GM19238 (cell line): ENCODE measurements at regions not wholly inside any gene's neighbourhood (a gene's known extent, or its start where the extent isn't known, plus 50 kb on each side); places are given as distances from the start of the nearest gene placed in this dataset.

Experiments used
- DNase-seq: peaks from one replicate; pipeline ENCODE4 v3.0.0; 2011; ENCODE audit warnings: low spot score; ENCODE audit not compliant: insufficient read length

- DNase-seq: no peak
Measured at GRCh38 chr2:790634-791245, 113.5 kb upstream of the TMEM18 start.

DNA sequence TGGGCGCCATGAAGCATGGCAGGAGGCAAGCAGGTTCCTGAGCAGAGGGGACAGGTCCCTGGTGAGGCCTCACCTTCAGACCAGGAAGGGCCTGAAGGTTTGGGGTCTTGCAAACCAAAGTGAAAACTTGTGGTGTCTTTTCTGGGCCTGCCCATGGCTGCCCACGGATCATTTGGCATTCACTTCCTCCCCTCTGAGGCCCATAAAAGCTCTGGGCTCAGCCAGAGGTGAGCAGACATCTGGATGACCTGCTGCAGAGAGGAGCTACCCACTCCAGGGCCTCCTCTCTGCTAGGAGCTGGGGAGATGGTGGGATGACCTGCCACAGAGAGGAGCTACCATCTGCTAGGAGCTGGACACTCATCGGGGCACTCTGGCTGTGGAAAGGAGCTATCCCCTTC lies 112.9 kb upstream of the TMEM18 start:
- DNase-seq: no peak

GRCh38 chr2:789529-789928 lies 112.3 kb upstream of the TMEM18 start:
- no peak for DNase-seq

DNA sequence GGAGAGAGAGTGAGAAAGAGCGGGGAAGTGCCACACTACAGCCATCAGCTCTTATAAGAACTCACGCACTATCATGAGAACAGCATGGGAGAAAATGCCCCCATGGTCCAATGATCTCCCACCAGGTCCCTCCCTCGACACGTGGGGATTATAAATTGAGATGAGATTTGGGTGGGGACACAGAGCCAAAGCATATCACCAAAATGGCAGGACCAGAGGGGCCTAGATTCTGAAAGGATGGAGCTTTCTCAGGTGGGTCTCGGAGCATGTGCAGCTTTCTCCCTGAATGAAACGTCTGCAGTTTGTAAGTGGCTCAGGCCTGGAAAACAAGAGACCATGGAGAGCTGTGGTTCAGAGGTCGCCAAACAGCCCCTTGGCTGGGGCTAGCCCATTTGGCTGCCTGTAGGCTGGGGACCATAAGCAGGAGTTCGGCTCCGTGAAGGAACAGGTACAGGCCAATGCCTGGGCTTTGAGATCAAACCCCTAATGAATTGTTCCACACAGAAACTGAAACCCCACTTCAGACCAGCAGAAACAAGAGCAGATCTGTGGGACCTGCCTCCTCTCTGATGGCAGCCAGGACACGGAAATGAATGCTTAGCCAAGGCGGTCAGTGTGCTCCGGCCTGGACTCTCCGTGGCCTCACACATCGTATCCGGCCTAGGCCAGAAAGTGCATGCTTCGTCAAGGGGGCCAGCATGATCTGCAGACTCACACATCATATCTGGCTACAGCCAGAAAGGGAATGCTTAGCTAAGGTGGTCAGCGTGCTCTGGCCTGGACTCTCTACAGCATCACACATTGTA lies 111.2 kb upstream of the TMEM18 start:
- no peak for DNase-seq

- DNase-seq: no peak
Measured at GRCh38 chr2:784753-785152, 107.5 kb upstream of the TMEM18 start.

DNA sequence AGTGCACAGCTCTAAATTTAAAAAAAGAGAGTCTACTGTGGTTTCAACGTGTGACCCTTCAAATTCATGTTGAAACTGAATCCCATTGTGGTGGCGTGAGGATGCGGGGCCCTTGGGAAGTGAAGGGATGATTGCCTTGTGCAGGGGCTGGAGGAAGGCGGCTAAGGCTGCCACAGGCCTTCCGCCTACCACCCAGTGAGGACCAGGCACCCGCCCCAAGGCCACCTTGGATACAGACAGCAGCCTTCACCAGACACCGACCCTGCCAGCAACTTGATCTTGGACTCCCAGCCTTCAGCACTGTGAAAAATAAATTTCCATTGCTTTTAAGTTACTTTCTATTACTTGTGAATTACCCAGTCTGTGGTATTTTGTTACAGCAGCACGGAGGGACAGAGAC lies 103.4 kb upstream of the TMEM18 start:
- no peak for DNase-seq

- DNase-seq: no peak
Measured at GRCh38 chr2:780002-780401, 102.8 kb upstream of the TMEM18 start.

DNA sequence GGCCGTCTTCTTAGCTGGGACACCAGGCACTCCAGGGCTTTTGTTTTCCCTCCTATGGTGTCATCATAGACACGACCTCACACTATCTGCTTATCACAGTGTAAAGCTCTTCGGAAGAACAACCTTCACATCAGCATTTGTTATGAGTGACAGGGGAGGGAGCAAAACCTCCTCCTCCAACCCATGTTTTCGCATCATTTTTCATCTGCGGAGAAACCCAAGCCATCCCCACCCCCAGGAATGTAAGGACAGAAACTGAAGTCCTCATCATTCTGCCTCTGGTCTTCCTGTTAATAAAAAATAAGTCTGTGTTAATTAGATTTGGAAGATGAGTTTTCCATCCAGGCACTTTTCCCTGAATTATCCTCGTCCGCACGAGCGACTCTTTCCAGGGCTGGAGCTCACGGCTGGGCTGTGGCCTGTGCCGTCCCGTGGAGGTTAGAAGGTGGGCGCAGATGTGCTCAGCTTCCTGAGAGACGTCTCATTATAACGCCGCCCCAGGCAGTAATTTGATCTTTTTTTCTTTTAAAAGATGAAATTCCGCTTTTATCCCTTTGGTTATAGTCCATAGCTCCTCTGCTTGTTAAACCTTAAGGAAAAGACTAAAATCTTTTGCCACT lies 101.6 kb upstream of the TMEM18 start:
- no peak for DNase-seq

DNA sequence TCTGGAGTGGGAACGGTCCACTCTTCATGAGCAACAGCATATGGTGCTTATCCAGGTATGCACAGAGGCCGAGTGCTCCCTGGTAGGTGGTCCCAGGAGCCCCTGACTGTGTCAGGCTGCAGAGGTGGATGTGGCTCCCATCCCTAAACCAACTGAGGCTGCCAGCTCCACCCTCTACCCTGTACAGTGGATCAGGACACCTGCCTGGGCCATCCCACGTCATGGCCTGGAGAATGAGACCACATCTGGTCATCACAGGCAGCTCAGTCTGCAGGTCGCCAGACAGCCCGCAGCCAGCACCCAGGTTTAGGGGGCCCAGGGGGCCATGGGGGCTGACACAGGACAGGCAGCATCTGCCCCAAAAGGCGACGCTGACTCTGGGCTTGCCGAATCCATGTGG lies 100.3 kb upstream of the TMEM18 start:
- no peak for DNase-seq

GRCh38 chr2:777051-777450 lies 99.8 kb upstream of the TMEM18 start:
- DNase-seq: no peak

GRCh38 chr2:776487-776886 lies 99.3 kb upstream of the TMEM18 start:
- no peak for DNase-seq

DNA sequence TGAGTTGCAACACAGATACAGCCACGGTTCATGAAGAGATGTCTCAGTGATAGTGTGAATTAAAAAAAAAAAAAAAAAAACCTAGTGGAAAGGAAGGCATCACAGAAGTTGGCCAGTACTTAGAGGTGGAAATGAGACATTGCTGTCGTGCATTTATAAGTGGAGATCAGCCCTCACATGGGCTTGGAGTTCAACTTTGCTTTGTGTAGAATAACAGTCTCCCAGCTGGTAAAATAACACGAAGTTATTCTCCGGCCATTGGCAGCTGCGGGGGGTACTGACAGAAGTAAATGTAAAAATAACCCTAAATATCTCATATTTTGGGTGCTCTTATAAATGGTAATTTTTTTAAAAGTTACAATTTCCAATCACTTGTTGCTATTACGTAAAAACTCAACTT lies 98.8 kb upstream of the TMEM18 start:
- no peak for DNase-seq

DNA sequence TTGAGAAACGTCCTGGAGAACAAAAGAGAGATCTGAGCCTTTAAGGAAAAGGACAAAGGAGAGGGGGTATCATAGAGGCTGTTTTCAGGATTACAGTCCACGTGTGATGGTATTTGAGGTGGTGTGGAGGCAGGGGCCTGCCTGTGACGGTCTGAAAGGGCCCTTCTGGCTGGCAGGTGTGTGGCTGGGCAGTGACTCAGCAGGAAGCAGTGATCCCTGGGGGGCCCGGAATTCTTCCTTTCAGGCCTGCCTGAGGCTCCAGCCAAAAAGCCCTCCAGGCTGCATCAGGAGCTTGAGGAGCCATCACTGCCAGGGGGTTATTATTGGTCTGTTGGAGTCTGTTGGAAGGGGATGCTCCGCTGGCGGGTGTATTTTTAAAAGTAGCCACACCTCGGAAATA lies 97.2 kb upstream of the TMEM18 start:
- DNase-seq: no peak

DNA sequence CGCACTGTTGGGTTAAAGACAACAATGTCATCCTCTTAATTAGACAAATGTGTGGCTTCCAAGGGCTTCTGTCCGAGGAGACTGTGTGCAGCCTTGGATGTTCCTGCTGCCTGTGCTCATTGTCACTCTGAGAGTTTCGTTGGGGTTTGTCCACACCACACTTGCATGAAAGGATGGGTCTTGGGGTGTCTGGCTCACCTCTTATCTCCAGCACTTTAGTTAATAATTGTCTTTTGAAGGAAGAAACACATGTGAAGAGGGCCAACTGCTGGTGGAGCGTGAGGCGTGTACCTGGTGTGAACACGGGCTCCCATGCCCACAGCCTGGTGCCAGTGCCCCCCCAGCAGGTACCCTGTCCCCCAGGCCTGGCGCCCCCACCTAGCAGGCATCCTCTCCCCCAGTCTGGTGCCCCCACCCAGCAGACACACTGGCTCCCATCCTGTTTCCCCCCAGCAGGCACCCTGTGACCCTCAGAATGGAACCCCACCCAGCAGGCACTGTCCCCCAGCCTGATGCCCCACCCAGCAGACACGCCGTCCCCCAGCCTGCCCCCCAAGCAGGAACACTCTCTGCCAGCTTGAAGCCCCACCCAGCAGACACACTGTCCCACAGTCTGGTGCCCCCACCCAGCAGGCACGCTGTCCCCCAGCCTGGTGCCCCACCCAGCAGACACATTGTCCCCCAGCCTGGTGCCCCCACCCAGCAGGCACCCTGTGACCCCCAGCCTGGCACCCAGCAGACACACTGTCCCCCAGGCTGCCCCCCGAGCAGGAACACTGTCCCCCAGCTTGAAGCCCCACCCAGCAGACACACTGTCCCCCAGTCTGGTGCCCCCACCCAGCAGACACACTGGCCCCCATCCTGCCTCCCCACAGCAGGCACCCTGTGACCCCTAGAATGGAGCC lies 96.3 kb upstream of the TMEM18 start:
- DNase-seq: no peak

GRCh38 chr2:771538-771937 lies 94.3 kb upstream of the TMEM18 start:
- no peak for DNase-seq

GRCh38 chr2:770776-771175 lies 93.6 kb upstream of the TMEM18 start:
- DNase-seq: no peak

DNA sequence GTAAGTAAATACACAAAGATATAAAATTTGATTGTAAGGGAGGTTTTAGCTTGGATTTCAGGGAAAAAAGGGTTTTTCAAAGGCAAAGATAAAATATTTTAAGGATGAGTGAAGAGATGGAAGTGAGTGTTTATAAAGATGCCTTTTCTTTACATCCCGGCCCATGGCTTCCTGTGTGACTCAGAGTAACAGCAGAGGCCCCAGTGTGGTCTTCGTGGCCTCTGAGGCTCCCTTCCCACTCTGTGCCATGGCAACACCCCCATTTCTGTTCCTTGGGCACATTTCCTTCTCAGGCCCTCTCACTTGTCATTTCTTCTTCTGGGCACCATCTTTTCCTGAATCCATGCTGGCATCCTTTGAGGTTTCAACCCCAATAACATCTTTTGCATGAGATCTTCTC lies 92.6 kb upstream of the TMEM18 start:
- no peak for DNase-seq

DNA sequence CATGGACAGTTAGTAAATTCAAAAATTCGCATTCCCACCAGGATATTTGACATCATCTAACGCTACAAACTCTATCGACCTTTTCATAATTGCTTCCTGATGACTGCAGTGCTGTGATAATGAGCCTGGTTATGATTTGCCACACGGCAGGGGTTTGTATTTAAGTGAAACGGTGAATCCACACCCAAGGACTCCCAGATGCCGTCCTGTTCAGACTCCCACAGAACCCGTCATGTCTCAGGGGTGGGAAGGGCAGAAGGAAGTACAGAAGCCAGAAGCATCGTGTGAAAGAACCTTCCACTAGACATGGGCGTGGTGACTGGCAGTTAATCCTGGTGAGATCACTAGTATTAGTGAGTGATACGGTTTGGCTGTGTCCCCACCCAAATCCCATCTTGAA lies 91.2 kb upstream of the TMEM18 start:
- DNase-seq: no peak

- DNase-seq: no peak
Measured at GRCh38 chr2:767944-768343, 90.7 kb upstream of the TMEM18 start.

- no peak for DNase-seq
Measured at GRCh38 chr2:767440-767839, 90.2 kb upstream of the TMEM18 start.

DNA sequence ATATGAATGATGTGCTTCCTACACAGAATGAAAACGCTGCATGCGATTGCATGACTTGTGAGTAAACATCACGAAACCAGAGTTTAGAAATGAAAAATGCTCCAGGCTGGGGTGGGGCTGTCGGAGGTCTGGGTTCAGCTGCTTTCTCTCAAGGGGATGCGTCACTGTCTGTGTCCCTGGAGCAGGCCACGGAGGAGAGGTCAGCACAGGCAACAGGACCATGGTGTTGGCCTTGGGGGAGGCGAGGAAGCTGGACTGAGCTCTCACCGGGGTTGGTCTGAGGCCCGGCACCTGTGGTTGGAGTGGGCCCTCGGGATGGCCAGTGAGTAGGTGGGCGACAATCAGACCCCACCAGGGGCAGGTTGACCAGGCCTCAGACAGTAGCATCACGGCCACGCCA lies 89.0 kb upstream of the TMEM18 start:
- no peak for DNase-seq

DNA sequence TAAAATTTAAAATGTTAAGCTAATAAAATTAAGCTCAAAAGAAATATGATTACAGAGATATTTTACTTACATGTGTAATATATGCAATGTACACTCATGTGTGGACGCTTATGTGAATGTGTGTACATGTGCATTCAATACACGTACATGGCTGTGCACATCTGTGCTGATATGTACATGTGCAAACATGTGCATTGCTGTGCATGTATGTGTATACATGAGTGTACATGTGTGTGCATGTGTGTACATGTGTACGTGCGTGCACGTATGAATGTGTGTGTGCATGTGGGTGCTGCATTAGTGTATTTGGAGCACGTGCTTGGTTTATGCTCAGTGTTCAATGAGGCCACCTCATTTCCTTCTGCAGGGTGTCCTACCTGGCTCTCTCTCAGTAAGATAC lies 88.2 kb upstream of the TMEM18 start:
- no peak for DNase-seq
